ENCODE measurements at regions not wholly inside any gene's neighbourhood (a gene's known extent, or its start where the extent isn't known, plus 50 kb on each side); places are given as distances from the start of the nearest gene placed in this dataset.

- peaks cover 14% of the 10 kb centered on the region for H3K27me3 Mint-ChIP-seq (ENCODE audit: insufficient read depth)
- no peaks in the 10 kb centered on the region for H3K9me3 Mint-ChIP-seq
- H3K27ac Mint-ChIP-seq: no peak overlapping the region
- no peak overlapping the region for H3K4me3 Mint-ChIP-seq
- H3K4me1 Mint-ChIP-seq (ENCODE audit: low read depth): no peaks in the 10 kb centered on the region
- intact Hi-C loops (cut with micrococcal nuclease): no loop called here
- DNase-seq (ENCODE audit: low spot score): no peak
- no peaks in the 10 kb centered on the region for H3K36me3 Mint-ChIP-seq (ENCODE audit: low read depth)
These were observed 128.9 kb downstream of the ZNF365 start for GRCh38 chr10:62502995-62503613.

- intact Hi-C loops (cut with micrococcal nuclease): no loop called here
- peaks cover 14% of the 10 kb centered on the region for H3K27me3 Mint-ChIP-seq (ENCODE audit: insufficient read depth)
- no peaks in the 10 kb centered on the region for H3K4me1 Mint-ChIP-seq (ENCODE audit: low read depth)
- H3K27ac Mint-ChIP-seq: no peak overlapping the region
- H3K36me3 Mint-ChIP-seq (ENCODE audit: low read depth): no peaks in the 10 kb centered on the region
- DNase-seq (ENCODE audit: low spot score): no peak
- H3K9me3 Mint-ChIP-seq: no peaks in the 10 kb centered on the region
- no peak overlapping the region for H3K4me3 Mint-ChIP-seq
These were observed 129.7 kb downstream of the ZNF365 start for GRCh38 chr10:62503872-62504271.

GRCh38 chr10:62506371-62506770, 132.2 kb downstream of the ZNF365 start:
- H3K27ac Mint-ChIP-seq: no peak overlapping the region
- H3K36me3 Mint-ChIP-seq (ENCODE audit: low read depth): no peaks in the 10 kb centered on the region
- no peaks in the 10 kb centered on the region for H3K9me3 Mint-ChIP-seq
- intact Hi-C loops (cut with micrococcal nuclease): no loop called here
- peaks cover 5% of the 10 kb centered on the region for H3K27me3 Mint-ChIP-seq (ENCODE audit: insufficient read depth)
- H3K4me3 Mint-ChIP-seq: no peak overlapping the region
- H3K4me1 Mint-ChIP-seq (ENCODE audit: low read depth): no peaks in the 10 kb centered on the region
- no peak for DNase-seq (ENCODE audit: low spot score)

- no peak for DNase-seq (ENCODE audit: low spot score)
- no peak overlapping the region for H3K27ac Mint-ChIP-seq
- H3K9me3 Mint-ChIP-seq: no peaks in the 10 kb centered on the region
- no peaks in the 10 kb centered on the region for H3K36me3 Mint-ChIP-seq (ENCODE audit: low read depth)
- no peak overlapping the region for H3K4me3 Mint-ChIP-seq
- H3K27me3 Mint-ChIP-seq (ENCODE audit: insufficient read depth): peaks cover 12% of the 10 kb centered on the region
- intact Hi-C loops (cut with micrococcal nuclease): no loop called here
- no peaks in the 10 kb centered on the region for H3K4me1 Mint-ChIP-seq (ENCODE audit: low read depth)
These were observed 137.1 kb downstream of the ZNF365 start for GRCh38 chr10:62511238-62511637.

GRCh38 chr10:62511656-62512055, 137.5 kb downstream of the ZNF365 start:
- no peak for DNase-seq (ENCODE audit: low spot score)
- H3K4me3 Mint-ChIP-seq: no peak overlapping the region
- H3K27me3 Mint-ChIP-seq (ENCODE audit: insufficient read depth): peaks cover 14% of the 10 kb centered on the region
- no peaks in the 10 kb centered on the region for H3K4me1 Mint-ChIP-seq (ENCODE audit: low read depth)
- H3K27ac Mint-ChIP-seq: no peak overlapping the region
- intact Hi-C loops (cut with micrococcal nuclease): no loop called here
- no peaks in the 10 kb centered on the region for H3K36me3 Mint-ChIP-seq (ENCODE audit: low read depth)
- H3K9me3 Mint-ChIP-seq: no peaks in the 10 kb centered on the region

GRCh38 chr10:62512732-62513475, 138.7 kb downstream of the ZNF365 start:
- no peak for DNase-seq (ENCODE audit: low spot score)
- Mint-ChIP-seq H3K4me1 (ENCODE audit: low read depth) (no peaks in the 10 kb centered on the region), H3K9me3 (no peaks in the 10 kb centered on the region)

GRCh38 chr10:62514079-62514693, 140.0 kb downstream of the ZNF365 start:
- peaks cover 16% of the 10 kb centered on the region for H3K27me3 Mint-ChIP-seq (ENCODE audit: insufficient read depth)
- H3K27ac Mint-ChIP-seq: no peak overlapping the region
- H3K4me3 Mint-ChIP-seq: no peak overlapping the region
- no peaks in the 10 kb centered on the region for H3K36me3 Mint-ChIP-seq (ENCODE audit: low read depth)
- intact Hi-C loops (cut with micrococcal nuclease): no loop called here
- H3K9me3 Mint-ChIP-seq: no peaks in the 10 kb centered on the region
- no peaks in the 10 kb centered on the region for H3K4me1 Mint-ChIP-seq (ENCODE audit: low read depth)
- no peak for DNase-seq (ENCODE audit: low spot score)

More at GRCh38 chr10:62512732-62513475, 138.7 kb downstream of the ZNF365 start:
- Mint-ChIP-seq H3K27me3 (ENCODE audit: insufficient read depth) (peaks cover 16% of the 10 kb centered on the region), H3K4me3 (no peak overlapping the region), H3K27ac (no peak overlapping the region), H3K36me3 (ENCODE audit: low read depth) (no peaks in the 10 kb centered on the region)
- intact Hi-C loops (cut with micrococcal nuclease): no loop called here

- no peaks in the 10 kb centered on the region for H3K36me3 Mint-ChIP-seq (ENCODE audit: low read depth)
- H3K4me3 Mint-ChIP-seq: no peak overlapping the region
- DNase-seq (ENCODE audit: low spot score): no peak
- no peaks in the 10 kb centered on the region for H3K4me1 Mint-ChIP-seq (ENCODE audit: low read depth)
- H3K27me3 Mint-ChIP-seq (ENCODE audit: insufficient read depth): peaks cover 22% of the 10 kb centered on the region
- peaks cover 5% of the 10 kb centered on the region for H3K9me3 Mint-ChIP-seq
- no peak overlapping the region for H3K27ac Mint-ChIP-seq
- intact Hi-C loops (cut with micrococcal nuclease): no loop called here
These were observed 143.1 kb downstream of the ZNF365 start for GRCh38 chr10:62517252-62517651.

- intact Hi-C loops (cut with micrococcal nuclease): loop anchor here (5.0 kb wide), 3 partner anchors 260 to 1180 kb away; partner anchors contain the start of gene RTKN2
- Mint-ChIP-seq H3K27ac (peak overlapping the region; percentile 59), H3K36me3 (ENCODE audit: low read depth) (peaks cover 2% of the 10 kb centered on the region)
These were observed 153.1 kb downstream of the ZNF365 start for GRCh38 chr10:62527019-62527827.

GRCh38 chr10:62528441-62528840, 154.3 kb downstream of the ZNF365 start:
- peaks cover 2% of the 10 kb centered on the region for H3K36me3 Mint-ChIP-seq (ENCODE audit: low read depth)
- peak overlapping the region; percentile 1 for H3K27ac Mint-ChIP-seq
- H3K4me3 Mint-ChIP-seq: no peak overlapping the region
- no peak for DNase-seq (ENCODE audit: low spot score)
- intact Hi-C loops (cut with micrococcal nuclease): loop anchor here (1.0 to 5.0 kb wide), 8 partner anchors 153 to 1179 kb away; partner anchors contain the start of gene RTKN2
- H3K4me1 Mint-ChIP-seq (ENCODE audit: low read depth): peaks cover 33% of the 10 kb centered on the region
- H3K27me3 Mint-ChIP-seq (ENCODE audit: insufficient read depth): peaks cover 9% of the 10 kb centered on the region
- peaks cover 17% of the 10 kb centered on the region for H3K9me3 Mint-ChIP-seq

More at GRCh38 chr10:62527019-62527827, 153.1 kb downstream of the ZNF365 start:
- Mint-ChIP-seq H3K9me3 (peaks cover 26% of the 10 kb centered on the region), H3K4me3 (peak overlapping the region; percentile 15), H3K4me1 (ENCODE audit: low read depth) (peaks cover 33% of the 10 kb centered on the region), H3K27me3 (ENCODE audit: insufficient read depth) (peaks cover 7% of the 10 kb centered on the region)
- no peak for DNase-seq (ENCODE audit: low spot score)

- H3K4me1 Mint-ChIP-seq (ENCODE audit: low read depth): peaks cover 33% of the 10 kb centered on the region
- H3K27ac Mint-ChIP-seq: no peak overlapping the region
- no peak overlapping the region for H3K4me3 Mint-ChIP-seq
- peaks cover 14% of the 10 kb centered on the region for H3K9me3 Mint-ChIP-seq
- H3K36me3 Mint-ChIP-seq (ENCODE audit: low read depth): peaks cover 2% of the 10 kb centered on the region
- DNase-seq (ENCODE audit: low spot score): no peak
- peaks cover 7% of the 10 kb centered on the region for H3K27me3 Mint-ChIP-seq (ENCODE audit: insufficient read depth)
- intact Hi-C loops (cut with micrococcal nuclease): loop anchor here (2.0 to 5.0 kb wide), 4 partner anchors 262 to 1178 kb away; partner anchors contain the start of gene RTKN2
These were observed 155.2 kb downstream of the ZNF365 start for GRCh38 chr10:62529396-62529795.

- no peaks in the 10 kb centered on the region for H3K9me3 Mint-ChIP-seq
- no peak overlapping the region for H3K27ac Mint-ChIP-seq
- H3K36me3 Mint-ChIP-seq (ENCODE audit: low read depth): no peaks in the 10 kb centered on the region
- no peak for DNase-seq (ENCODE audit: low spot score)
- no peak overlapping the region for H3K4me3 Mint-ChIP-seq
- peaks cover 29% of the 10 kb centered on the region for H3K27me3 Mint-ChIP-seq (ENCODE audit: insufficient read depth)
- intact Hi-C loops (cut with micrococcal nuclease): no loop called here
- peaks cover 9% of the 10 kb centered on the region for H3K4me1 Mint-ChIP-seq (ENCODE audit: low read depth)
These were observed 159.9 kb downstream of the ZNF365 start for GRCh38 chr10:62534031-62534430.
